Peyer's patch (tissue), 4 donors: ENCODE measurements at regions not wholly inside any gene's neighbourhood (a gene's known extent, or its start where the extent isn't known, plus 50 kb on each side); places are given as distances from the start of the nearest gene placed in this dataset.

Experiments
- POLR2A ChIP-seq, 2 donors: fragments of 450-650 bp; IDR thresholded peaks; one replicate each; pipeline ENCODE4 v1.5.1; 2017; ENCODE audit warnings: antibody characterized with exemption in 2 of 2, mild to moderate bottlenecking in 2 of 2, moderate library complexity in 2 of 2
- TF ChIP-seq, protein P1 (sequence below), 6 experiments: fragments of 450-650 bp in 4 of 6; fragments of 200-600 bp in 2 of 6; sonication (generic) in 1 of 6; IDR thresholded peaks; one replicate each; pipeline ENCODE4 v1.5.1; 2017 to 2019; ENCODE audit warnings: antibody characterized with exemption in 6 of 6, mild to moderate bottlenecking in 3 of 6, moderate library complexity in 1 of 6

DNA sequence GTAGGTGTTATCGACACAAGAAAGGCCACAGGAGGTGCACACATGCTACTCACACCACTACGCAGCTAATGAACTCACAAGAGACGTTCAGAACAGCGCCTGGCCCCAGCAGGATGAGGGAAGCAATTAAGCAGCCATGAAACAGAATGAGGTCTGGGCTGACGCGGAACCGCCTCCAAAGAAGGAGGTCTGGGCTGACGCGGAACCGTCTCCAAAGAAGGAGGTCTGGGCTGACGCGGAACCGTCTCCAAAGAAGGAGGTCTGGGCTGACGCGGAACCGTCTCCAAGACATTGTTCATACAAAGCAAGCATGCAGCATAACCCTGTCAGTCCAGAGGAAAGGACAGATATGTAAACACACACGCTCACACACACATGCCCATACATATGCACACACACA, 63.2 kb upstream of the ZNF354A start:
- TF ChIP-seq, protein P1, sequence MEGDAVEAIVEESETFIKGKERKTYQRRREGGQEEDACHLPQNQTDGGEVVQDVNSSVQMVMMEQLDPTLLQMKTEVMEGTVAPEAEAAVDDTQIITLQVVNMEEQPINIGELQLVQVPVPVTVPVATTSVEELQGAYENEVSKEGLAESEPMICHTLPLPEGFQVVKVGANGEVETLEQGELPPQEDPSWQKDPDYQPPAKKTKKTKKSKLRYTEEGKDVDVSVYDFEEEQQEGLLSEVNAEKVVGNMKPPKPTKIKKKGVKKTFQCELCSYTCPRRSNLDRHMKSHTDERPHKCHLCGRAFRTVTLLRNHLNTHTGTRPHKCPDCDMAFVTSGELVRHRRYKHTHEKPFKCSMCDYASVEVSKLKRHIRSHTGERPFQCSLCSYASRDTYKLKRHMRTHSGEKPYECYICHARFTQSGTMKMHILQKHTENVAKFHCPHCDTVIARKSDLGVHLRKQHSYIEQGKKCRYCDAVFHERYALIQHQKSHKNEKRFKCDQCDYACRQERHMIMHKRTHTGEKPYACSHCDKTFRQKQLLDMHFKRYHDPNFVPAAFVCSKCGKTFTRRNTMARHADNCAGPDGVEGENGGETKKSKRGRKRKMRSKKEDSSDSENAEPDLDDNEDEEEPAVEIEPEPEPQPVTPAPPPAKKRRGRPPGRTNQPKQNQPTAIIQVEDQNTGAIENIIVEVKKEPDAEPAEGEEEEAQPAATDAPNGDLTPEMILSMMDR (IDR thresholded peaks at IDR 0.05), result no peak
- TF ChIP-seq POLR2A (IDR thresholded peaks at IDR 0.05), result no peak
